CD14-positive monocyte (primary cell): ENCODE measurements at regions not wholly inside any gene's neighbourhood (a gene's known extent, or its start where the extent isn't known, plus 50 kb on each side); places are given as distances from the start of the nearest gene placed in this dataset.

ENCODE experiments used
- DNase-seq, 3 donors: peaks; one replicate each; pipeline ENCODE4 v3.0.0-alpha.2; 2011 to 2022
- H2AFZ ChIP-seq: 2 replicates; pipeline ENCODE4 v1.6.0; 2012; ENCODE audit warnings: mild to moderate bottlenecking, low read depth, low read length, inconsistent platforms; ENCODE audit not compliant: insufficient read depth, poor library complexity, severe bottlenecking
- H3K27ac ChIP-seq, 2 donors: 1 replicate in 1 of 2; 2 replicates in 1 of 2; pipeline ENCODE4 v1.5.1; 2012 to 2013; ENCODE audit warnings: low read length in 2 of 2, control low read depth in 1 of 2, inconsistent platforms in 1 of 2, low read depth in 1 of 2, mild to moderate bottlenecking in 1 of 2
- H3K27me3 ChIP-seq, 2 donors: one replicate each; pipeline versions ENCODE4 v1.6.0 to v1.6.1; 2011 to 2013; ENCODE audit warnings: low read length in 2 of 2; ENCODE audit not compliant: control insufficient read depth in 2 of 2, insufficient read depth in 2 of 2
- H3K36me3 ChIP-seq, 2 donors: replicated peaks in 1 of 2; 1 replicate in 1 of 2; 2 replicates in 1 of 2; pipeline versions ENCODE4 v1.5.1 to v1.6.1; 2012 to 2013; ENCODE audit warnings: low read length in 2 of 2, control low read depth in 1 of 2, inconsistent platforms in 1 of 2, mild to moderate bottlenecking in 1 of 2; ENCODE audit not compliant: insufficient read depth in 2 of 2, control insufficient read depth in 1 of 2
- H3K4me1 ChIP-seq, 2 donors: 1 replicate in 1 of 2; 2 replicates in 1 of 2; pipeline versions ENCODE4 v1.5.1 to v1.6.1; 2012 to 2013; ENCODE audit warnings: low read length in 2 of 2, control low read depth in 1 of 2, inconsistent platforms in 1 of 2, mild to moderate bottlenecking in 1 of 2, moderate library complexity in 1 of 2; ENCODE audit not compliant: insufficient read depth in 2 of 2, control insufficient read depth in 1 of 2
- H3K4me2 ChIP-seq: replicated peaks from 2 replicates; pipeline ENCODE3; 2012; ENCODE audit warnings: low read length, moderate library complexity, mild to moderate bottlenecking; ENCODE audit not compliant: poor library complexity, severe bottlenecking; ENCODE audit errors: extremely low read depth
- H3K4me3 ChIP-seq, 3 experiments: fragments of 200-600 bp in 1 of 3; sonication (generic) in 1 of 3; replicated peaks in 1 of 3; 1 replicate in 2 of 3; 2 replicates in 1 of 3; pipeline ENCODE4 v1.5.1; 2011 to 2013; ENCODE audit warnings: low read length in 3 of 3, mild to moderate bottlenecking in 3 of 3, control low read depth in 2 of 3, low read depth in 2 of 3, inconsistent platforms in 1 of 3, moderate library complexity in 1 of 3
- H3K79me2 ChIP-seq: 2 replicates; pipeline ENCODE4 v1.6.0; 2012; ENCODE audit warnings: mild to moderate bottlenecking, control low read depth, inconsistent platforms, low read length, moderate library complexity; ENCODE audit not compliant: insufficient read depth
- H3K9ac ChIP-seq: 2 replicates; pipeline ENCODE4 v1.6.0; 2017; ENCODE audit warnings: low read length, mild to moderate bottlenecking; ENCODE audit not compliant: insufficient read depth, poor library complexity, severe bottlenecking
- H3K9me3 ChIP-seq, 2 donors: replicated peaks in 1 of 2; 1 replicate in 1 of 2; 2 replicates in 1 of 2; pipeline versions ENCODE4 v1.5.1 to v1.6.1; 2012 to 2013; ENCODE audit warnings: low read length in 2 of 2, control low read depth in 1 of 2; ENCODE audit not compliant: control insufficient read depth in 1 of 2, insufficient read depth in 1 of 2
- H4K20me1 ChIP-seq: 2 replicates; pipeline ENCODE4 v1.6.0; 2012; ENCODE audit warnings: mild to moderate bottlenecking, low read length, control low read depth, moderate library complexity; ENCODE audit not compliant: insufficient read depth
- H3K27ac Mint-ChIP-seq, 7 donors: one replicate each; pipeline ENCODE4 v1.8.0; 2020; ENCODE audit warnings: mild to moderate bottlenecking in 7 of 7, mixed read lengths in 7 of 7, moderate library complexity in 6 of 7, inconsistent platforms in 2 of 7
- H3K27me3 Mint-ChIP-seq, 3 donors: one replicate each; pipeline ENCODE4 v1.8.0; 2021 to 2022; ENCODE audit warnings: low read depth in 3 of 3, mild to moderate bottlenecking in 3 of 3, mixed read lengths in 3 of 3, moderate library complexity in 3 of 3, inconsistent platforms in 1 of 3
- H3K36me3 Mint-ChIP-seq, 2 donors: one replicate each; pipeline ENCODE4 v1.8.0; 2020; ENCODE audit warnings: mixed read lengths in 2 of 2, inconsistent platforms in 1 of 2, mild to moderate bottlenecking in 1 of 2
- H3K4me1 Mint-ChIP-seq: one replicate; pipeline ENCODE4 v1.8.0; 2020; ENCODE audit warnings: mild to moderate bottlenecking, mixed read lengths
- H3K4me3 Mint-ChIP-seq, 2 donors: one replicate each; pipeline ENCODE4 v1.8.0; 2020; ENCODE audit warnings: mild to moderate bottlenecking in 2 of 2, mixed read lengths in 2 of 2, moderate library complexity in 1 of 2
- H3K9me3 Mint-ChIP-seq, 7 donors: one replicate each; pipeline ENCODE4 v1.8.0; 2020 to 2022; ENCODE audit warnings: mixed read lengths in 7 of 7, mild to moderate bottlenecking in 6 of 7, moderate library complexity in 6 of 7, inconsistent platforms in 2 of 7
- CTCF ChIP-seq: fragments of 200-600 bp; IDR thresholded peaks from one replicate; pipeline ENCODE4 v1.8.0; 2022; ENCODE audit warnings: antibody characterized with exemption, mild to moderate bottlenecking
- WGBS: methylation state at CpG from one replicate; pipeline ENCODE4 v1.1.5; 2013; ENCODE audit warnings: missing lambda C conversion rate; ENCODE audit not compliant: insufficient coverage; 5-methylcytosine and 5-hydroxymethylcytosine counted together
- intact Hi-C, 2 donors: fragments of 100-400 bp; cut with micrococcal nuclease; formaldehyde crosslinking; loops; one replicate each; pipeline versions ENCODE4 v1.15.0 to v1.15.1; 2023

- peaks cover 17 to 20% of the 10 kb centered on the region in 2 donors for H3K9me3 ChIP-seq
- intact Hi-C loops, result no loop called here
- no peak overlapping the region for H3K4me3 ChIP-seq
- H3K27ac Mint-ChIP-seq, result no peak overlapping the region
- H3K36me3 ChIP-seq, result no peaks in the 10 kb centered on the region
- H3K27me3 Mint-ChIP-seq, result peaks cover 0 to 2% (median 1%) of the 10 kb centered on the region in 3 donors
- TF ChIP-seq CTCF, result no peak
- H3K4me3 Mint-ChIP-seq, result no peak overlapping the region
- peaks cover 2 to 17% (median 7%) of the 10 kb centered on the region in 7 donors for H3K9me3 Mint-ChIP-seq
- WGBS, result 90% methylated on average over 2 of the region's 5 CpGs
- H3K9ac ChIP-seq, result no peak overlapping the region
- no peak for DNase-seq
- no peaks in the 10 kb centered on the region for H3K4me1 ChIP-seq
- H3K27me3 ChIP-seq, result no peaks in the 10 kb centered on the region
- no peaks in the 10 kb centered on the region for H3K36me3 Mint-ChIP-seq
- no peak overlapping the region for H2AFZ ChIP-seq
- no peak overlapping the region for H3K4me2 ChIP-seq
- no peaks in the 10 kb centered on the region for H4K20me1 ChIP-seq
- H3K27ac ChIP-seq, result no peak overlapping the region
- H3K4me1 Mint-ChIP-seq, result no peaks in the 10 kb centered on the region
- H3K79me2 ChIP-seq, result no peaks in the 10 kb centered on the region
Measured at GRCh38 chr2:22126106-22126505, 1002.3 kb downstream of the TDRD15 start.

DNA sequence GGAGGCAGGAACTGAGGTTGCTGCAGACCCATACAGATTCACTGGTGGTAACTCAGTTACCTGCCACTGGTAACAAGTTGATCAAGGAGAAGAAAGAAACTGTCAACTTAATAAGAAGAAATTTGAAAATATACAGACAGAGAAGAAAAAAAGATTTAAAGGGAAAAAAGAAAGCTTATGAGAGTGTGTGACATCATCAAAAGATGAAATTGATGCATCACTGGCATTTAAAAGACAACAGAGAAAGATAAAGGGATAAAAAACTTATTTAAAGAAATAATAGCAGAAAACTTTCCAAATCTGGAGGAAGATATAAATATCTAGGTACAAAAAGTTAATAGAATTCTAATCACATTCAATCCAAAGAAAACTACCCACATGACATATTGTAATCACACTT, 1003.2 kb downstream of the TDRD15 start:
- H3K4me2 ChIP-seq, result no peak overlapping the region
- no peak overlapping the region for H3K27ac ChIP-seq
- no peaks in the 10 kb centered on the region for H3K4me1 ChIP-seq
- TF ChIP-seq CTCF, result no peak
- Mint-ChIP-seq H3K27ac (no peak overlapping the region), H3K9me3 (peaks cover 2 to 17% (median 7%) of the 10 kb centered on the region in 7 donors), H3K4me1 (no peaks in the 10 kb centered on the region), H3K4me3 (no peak overlapping the region), H3K36me3 (no peaks in the 10 kb centered on the region), H3K27me3 (peaks cover 0 to 2% (median 1%) of the 10 kb centered on the region in 3 donors)
- no peaks in the 10 kb centered on the region for H3K36me3 ChIP-seq
- H3K9ac ChIP-seq, result no peak overlapping the region
- H3K27me3 ChIP-seq, result no peaks in the 10 kb centered on the region
- H4K20me1 ChIP-seq, result no peaks in the 10 kb centered on the region
- H3K4me3 ChIP-seq, result no peak overlapping the region
- no peak overlapping the region for H2AFZ ChIP-seq
- no peak for DNase-seq
- intact Hi-C loops, result no loop called here
- H3K79me2 ChIP-seq, result no peaks in the 10 kb centered on the region
- peaks cover 17 to 20% of the 10 kb centered on the region in 2 donors for H3K9me3 ChIP-seq
